PFSK-1 (cell line): ENCODE measurements at regions not wholly inside any gene's neighbourhood (a gene's known extent, or its start where the extent isn't known, plus 50 kb on each side); places are given as distances from the start of the nearest gene placed in this dataset.

Source experiments
- FOXP2 ChIP-seq: optimal IDR thresholded peaks from 2 replicates; pipeline ENCODE3; 2011; ENCODE audit warnings: borderline replicate concordance, control low read depth, inconsistent platforms; ENCODE audit not compliant: insufficient read depth; ENCODE audit errors: extremely low read length, extremely low read depth
- POLR2AphosphoS5 ChIP-seq: IDR thresholded peaks from 2 replicates; pipeline ENCODE4 v1.6.1; 2012; ENCODE audit warnings: low read depth, mild to moderate bottlenecking, control low read depth, low read length, moderate library complexity
- TAF1 ChIP-seq: IDR thresholded peaks from 2 replicates; pipeline ENCODE4 v1.6.1; 2012; ENCODE audit warnings: low read length, control low read depth, borderline replicate concordance; ENCODE audit not compliant: insufficient read depth
- TF ChIP-seq, protein P1 (sequence below), 2 experiments: IDR thresholded peaks; 2 replicates each; pipeline versions ENCODE4 v1.6.1 to v1.8.0; 2011 to 2012; ENCODE audit warnings: low read depth in 2 of 2, low read length in 2 of 2, control low read depth in 1 of 2, inconsistent platforms in 1 of 2, mild to moderate bottlenecking in 1 of 2, moderate library complexity in 1 of 2; ENCODE audit not compliant: insufficient read depth in 1 of 2

DNA sequence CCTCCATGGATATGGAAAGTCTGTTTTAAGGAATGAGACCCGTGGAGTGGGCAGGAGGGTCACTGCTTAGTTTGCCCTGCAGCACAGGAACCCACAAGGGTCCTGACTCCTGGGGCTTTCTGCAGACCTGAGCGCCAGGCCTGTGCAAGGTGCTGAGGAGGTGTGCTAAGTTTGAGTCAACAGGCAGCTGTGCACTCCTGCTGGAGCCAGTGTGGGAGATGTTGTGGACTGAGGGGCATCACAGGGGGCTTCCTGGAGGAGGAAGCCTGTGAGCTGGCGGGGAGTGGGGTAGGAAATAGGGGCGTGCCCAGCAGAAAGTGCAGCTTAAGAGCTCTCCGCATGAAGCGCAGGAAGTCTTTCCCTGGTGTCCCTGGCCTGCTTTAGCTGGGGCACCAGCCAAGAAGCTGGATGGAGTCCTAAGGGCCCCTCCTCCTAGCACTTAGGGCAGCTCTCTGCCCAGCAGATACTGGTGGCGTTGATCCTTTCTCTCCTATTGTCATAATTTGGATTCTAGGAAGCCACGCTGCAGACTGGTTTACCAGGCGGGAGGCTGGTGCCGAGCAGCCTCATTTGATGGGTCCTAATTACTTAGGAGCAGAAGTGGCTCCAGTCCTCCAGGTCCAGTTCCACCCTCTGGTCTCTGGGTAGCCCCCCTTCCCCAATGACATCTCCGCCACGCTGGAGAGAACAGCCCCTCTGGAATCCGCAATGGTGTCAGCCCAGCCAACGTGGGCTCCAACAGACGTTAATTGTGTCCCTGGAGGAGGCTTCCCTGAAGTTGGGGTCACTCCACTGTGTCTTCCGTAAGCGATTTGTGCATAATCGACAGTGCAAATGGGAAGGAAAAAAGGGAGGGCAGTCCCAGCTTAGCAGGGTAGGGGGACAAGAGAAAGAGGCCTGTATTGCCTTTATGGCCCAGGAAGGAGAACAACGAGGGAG is 309.2 kb downstream of the ZNF536 start:
- no peak for TF ChIP-seq POLR2AphosphoS5
- TF ChIP-seq, protein P1, sequence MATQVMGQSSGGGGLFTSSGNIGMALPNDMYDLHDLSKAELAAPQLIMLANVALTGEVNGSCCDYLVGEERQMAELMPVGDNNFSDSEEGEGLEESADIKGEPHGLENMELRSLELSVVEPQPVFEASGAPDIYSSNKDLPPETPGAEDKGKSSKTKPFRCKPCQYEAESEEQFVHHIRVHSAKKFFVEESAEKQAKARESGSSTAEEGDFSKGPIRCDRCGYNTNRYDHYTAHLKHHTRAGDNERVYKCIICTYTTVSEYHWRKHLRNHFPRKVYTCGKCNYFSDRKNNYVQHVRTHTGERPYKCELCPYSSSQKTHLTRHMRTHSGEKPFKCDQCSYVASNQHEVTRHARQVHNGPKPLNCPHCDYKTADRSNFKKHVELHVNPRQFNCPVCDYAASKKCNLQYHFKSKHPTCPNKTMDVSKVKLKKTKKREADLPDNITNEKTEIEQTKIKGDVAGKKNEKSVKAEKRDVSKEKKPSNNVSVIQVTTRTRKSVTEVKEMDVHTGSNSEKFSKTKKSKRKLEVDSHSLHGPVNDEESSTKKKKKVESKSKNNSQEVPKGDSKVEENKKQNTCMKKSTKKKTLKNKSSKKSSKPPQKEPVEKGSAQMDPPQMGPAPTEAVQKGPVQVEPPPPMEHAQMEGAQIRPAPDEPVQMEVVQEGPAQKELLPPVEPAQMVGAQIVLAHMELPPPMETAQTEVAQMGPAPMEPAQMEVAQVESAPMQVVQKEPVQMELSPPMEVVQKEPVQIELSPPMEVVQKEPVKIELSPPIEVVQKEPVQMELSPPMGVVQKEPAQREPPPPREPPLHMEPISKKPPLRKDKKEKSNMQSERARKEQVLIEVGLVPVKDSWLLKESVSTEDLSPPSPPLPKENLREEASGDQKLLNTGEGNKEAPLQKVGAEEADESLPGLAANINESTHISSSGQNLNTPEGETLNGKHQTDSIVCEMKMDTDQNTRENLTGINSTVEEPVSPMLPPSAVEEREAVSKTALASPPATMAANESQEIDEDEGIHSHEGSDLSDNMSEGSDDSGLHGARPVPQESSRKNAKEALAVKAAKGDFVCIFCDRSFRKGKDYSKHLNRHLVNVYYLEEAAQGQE (IDR thresholded peaks at IDR 0.05; ENCODE audit: insufficient read depth in 1 of 2, low read depth in 2 of 2, low read length in 2 of 2), result no peak
- TF ChIP-seq FOXP2, result no peak
- no peak for TF ChIP-seq TAF1
